ENCODE measurements at regions not wholly inside any gene's neighbourhood (a gene's known extent, or its start where the extent isn't known, plus 50 kb on each side); places are given as distances from the start of the nearest gene placed in this dataset.

DNA sequence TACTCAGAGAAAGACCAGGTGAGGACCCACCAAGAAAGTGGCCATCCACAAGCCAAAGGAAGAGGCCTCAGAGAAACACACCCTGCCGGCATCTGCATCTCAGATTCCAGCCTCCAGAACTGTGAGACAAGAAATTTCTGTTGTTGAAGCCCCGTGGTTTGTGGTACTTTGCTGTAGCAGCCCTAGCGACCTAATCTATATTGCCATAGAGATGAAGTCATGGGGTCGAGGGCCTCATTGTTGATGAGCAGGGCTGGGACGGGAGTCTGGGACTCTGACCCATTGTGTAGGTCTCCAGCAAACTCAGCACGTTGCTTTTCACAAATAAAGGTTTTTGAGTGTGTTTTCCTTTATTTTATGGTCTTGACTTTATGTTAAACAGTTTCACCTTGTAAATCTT, 174.9 kb downstream of the TNFSF13B start:
- ChIA-PET CTCF (no interaction called here), POLR2A (no interaction called here)
- no peaks in the 10 kb centered on the region for H3K9me2 ChIP-seq
- H3K36me3 ChIP-seq (replicated peaks in 1 of 2; ENCODE audit: control insufficient read depth in 1 of 2, insufficient read depth in 2 of 2, low read length in 1 of 2): no peaks in the 10 kb centered on the region
- H3K79me2 ChIP-seq (ENCODE audit: insufficient read depth): no peaks in the 10 kb centered on the region
- no peak overlapping the region for H3K4me2 ChIP-seq
- WGBS (ENCODE audit: low lambda C conversion rate): 10% methylated on average over 6 of the region's 6 CpGs
- H3K9ac ChIP-seq: no peak overlapping the region
- H3K27ac ChIP-seq (ENCODE audit: low read depth in 2 of 2, low read length in 1 of 2): no peak overlapping the region
- H3F3A ChIP-seq (replicated peaks; ENCODE audit: insufficient read depth): no peaks in the 10 kb centered on the region
- no peak for DNase-seq
- H3K4me1 ChIP-seq (ENCODE audit: control insufficient read depth in 1 of 2, insufficient read depth in 2 of 2, low read depth in 1 of 2, low read length in 1 of 2): no peaks in the 10 kb centered on the region
- H2AFZ ChIP-seq (ENCODE audit: low read depth): no peak overlapping the region
- H3K27me3 ChIP-seq (ENCODE audit: insufficient read depth): no peaks in the 10 kb centered on the region
- H3K9me3 ChIP-seq: no peaks in the 10 kb centered on the region
- TF ChIP-seq SIN3A (IDR thresholded peaks at IDR 0.05; ENCODE audit: borderline replicate concordance, low read depth, low read length) (no peak), TAF1 (IDR thresholded peaks at IDR 0.05; ENCODE audit: borderline replicate concordance, low read depth, low read length) (no peak), MEF2A (IDR thresholded peaks at IDR 0.05; ENCODE audit: borderline replicate concordance, low read depth) (no peak), ELF1 (IDR thresholded peaks at IDR 0.05) (no peak), FOXJ3 (CRISPR knock-in tag; IDR thresholded peaks at IDR 0.05) (no peak), GATA2 (CRISPR knock-in tag; IDR thresholded peaks at IDR 0.05) (no peak), CHD2 (IDR thresholded peaks at IDR 0.05; ENCODE audit: low read length, partially characterized antibody) (no peak), RAD21 (IDR thresholded peaks at IDR 0.05; ENCODE audit: low read length) (no peak), SMC3 (IDR thresholded peaks at IDR 0.05; ENCODE audit: low read depth, low read length) (no peak), NRF1 (IDR thresholded peaks at IDR 0.05; ENCODE audit: low read depth, low read length) (no peak), TEAD4 (IDR thresholded peaks at IDR 0.05; ENCODE audit: borderline replicate concordance, insufficient read depth) (no peak), MXI1 (IDR thresholded peaks at IDR 0.05; ENCODE audit: low read depth, low read length) (no peak), RXRA (IDR thresholded peaks at IDR 0.05; ENCODE audit: borderline replicate concordance, low read depth) (no peak)
- TF ChIP-seq, protein P1, sequence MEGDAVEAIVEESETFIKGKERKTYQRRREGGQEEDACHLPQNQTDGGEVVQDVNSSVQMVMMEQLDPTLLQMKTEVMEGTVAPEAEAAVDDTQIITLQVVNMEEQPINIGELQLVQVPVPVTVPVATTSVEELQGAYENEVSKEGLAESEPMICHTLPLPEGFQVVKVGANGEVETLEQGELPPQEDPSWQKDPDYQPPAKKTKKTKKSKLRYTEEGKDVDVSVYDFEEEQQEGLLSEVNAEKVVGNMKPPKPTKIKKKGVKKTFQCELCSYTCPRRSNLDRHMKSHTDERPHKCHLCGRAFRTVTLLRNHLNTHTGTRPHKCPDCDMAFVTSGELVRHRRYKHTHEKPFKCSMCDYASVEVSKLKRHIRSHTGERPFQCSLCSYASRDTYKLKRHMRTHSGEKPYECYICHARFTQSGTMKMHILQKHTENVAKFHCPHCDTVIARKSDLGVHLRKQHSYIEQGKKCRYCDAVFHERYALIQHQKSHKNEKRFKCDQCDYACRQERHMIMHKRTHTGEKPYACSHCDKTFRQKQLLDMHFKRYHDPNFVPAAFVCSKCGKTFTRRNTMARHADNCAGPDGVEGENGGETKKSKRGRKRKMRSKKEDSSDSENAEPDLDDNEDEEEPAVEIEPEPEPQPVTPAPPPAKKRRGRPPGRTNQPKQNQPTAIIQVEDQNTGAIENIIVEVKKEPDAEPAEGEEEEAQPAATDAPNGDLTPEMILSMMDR (IDR thresholded peaks at IDR 0.05): no peak
- TF ChIP-seq, protein P2, sequence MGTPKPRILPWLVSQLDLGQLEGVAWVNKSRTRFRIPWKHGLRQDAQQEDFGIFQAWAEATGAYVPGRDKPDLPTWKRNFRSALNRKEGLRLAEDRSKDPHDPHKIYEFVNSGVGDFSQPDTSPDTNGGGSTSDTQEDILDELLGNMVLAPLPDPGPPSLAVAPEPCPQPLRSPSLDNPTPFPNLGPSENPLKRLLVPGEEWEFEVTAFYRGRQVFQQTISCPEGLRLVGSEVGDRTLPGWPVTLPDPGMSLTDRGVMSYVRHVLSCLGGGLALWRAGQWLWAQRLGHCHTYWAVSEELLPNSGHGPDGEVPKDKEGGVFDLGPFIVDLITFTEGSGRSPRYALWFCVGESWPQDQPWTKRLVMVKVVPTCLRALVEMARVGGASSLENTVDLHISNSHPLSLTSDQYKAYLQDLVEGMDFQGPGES (IDR thresholded peaks at IDR 0.05; ENCODE audit: low read depth, low read length): no peak
- no peak overlapping the region for H3K4me3 ChIP-seq (ENCODE audit: low read depth in 2 of 2, low read length in 1 of 2)
- H4K20me1 ChIP-seq (ENCODE audit: insufficient read depth): no peaks in the 10 kb centered on the region

DNA sequence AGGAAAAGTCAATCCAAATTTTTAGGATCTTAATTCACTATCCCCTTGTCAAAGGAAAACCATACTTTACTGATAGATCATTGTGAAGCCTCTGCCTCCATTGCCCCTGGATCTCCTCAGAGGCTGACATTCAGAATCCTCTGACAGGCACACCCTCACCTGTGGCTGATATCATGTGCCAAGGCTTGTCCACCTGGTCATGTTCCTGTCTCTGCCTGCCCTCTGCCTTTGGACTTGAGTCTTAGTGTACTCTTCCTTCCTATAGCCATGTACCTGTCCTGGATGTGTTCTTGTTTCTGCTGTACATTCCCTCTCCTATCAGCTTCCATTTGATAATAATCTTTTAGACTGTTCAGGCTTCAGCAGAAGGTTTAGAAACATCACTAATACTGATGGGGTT, 179.4 kb downstream of the TNFSF13B start:
- Histone ChIP-seq H3K9me2 (no peaks in the 10 kb centered on the region), H3K4me1 (ENCODE audit: control insufficient read depth in 1 of 2, insufficient read depth in 2 of 2, low read depth in 1 of 2, low read length in 1 of 2) (no peaks in the 10 kb centered on the region), H3F3A (replicated peaks; ENCODE audit: insufficient read depth) (no peaks in the 10 kb centered on the region), H2AFZ (ENCODE audit: low read depth) (no peak overlapping the region), H3K9me3 (no peaks in the 10 kb centered on the region), H3K36me3 (replicated peaks in 1 of 2; ENCODE audit: control insufficient read depth in 1 of 2, insufficient read depth in 2 of 2, low read length in 1 of 2) (no peaks in the 10 kb centered on the region), H3K27ac (ENCODE audit: low read depth in 2 of 2, low read length in 1 of 2) (no peak overlapping the region), H4K20me1 (ENCODE audit: insufficient read depth) (no peaks in the 10 kb centered on the region), H3K9ac (no peak overlapping the region), H3K79me2 (ENCODE audit: insufficient read depth) (no peaks in the 10 kb centered on the region), H3K27me3 (ENCODE audit: insufficient read depth) (no peaks in the 10 kb centered on the region; the same call in 1 of the 2 replicates), H3K4me3 (ENCODE audit: low read depth in 2 of 2, low read length in 1 of 2) (no peak overlapping the region), H3K4me2 (no peak overlapping the region)
- DNase-seq: no peak
- POLR2A ChIA-PET: no interaction called here
- CTCF ChIA-PET: no interaction called here
- TF ChIP-seq, protein P3, sequence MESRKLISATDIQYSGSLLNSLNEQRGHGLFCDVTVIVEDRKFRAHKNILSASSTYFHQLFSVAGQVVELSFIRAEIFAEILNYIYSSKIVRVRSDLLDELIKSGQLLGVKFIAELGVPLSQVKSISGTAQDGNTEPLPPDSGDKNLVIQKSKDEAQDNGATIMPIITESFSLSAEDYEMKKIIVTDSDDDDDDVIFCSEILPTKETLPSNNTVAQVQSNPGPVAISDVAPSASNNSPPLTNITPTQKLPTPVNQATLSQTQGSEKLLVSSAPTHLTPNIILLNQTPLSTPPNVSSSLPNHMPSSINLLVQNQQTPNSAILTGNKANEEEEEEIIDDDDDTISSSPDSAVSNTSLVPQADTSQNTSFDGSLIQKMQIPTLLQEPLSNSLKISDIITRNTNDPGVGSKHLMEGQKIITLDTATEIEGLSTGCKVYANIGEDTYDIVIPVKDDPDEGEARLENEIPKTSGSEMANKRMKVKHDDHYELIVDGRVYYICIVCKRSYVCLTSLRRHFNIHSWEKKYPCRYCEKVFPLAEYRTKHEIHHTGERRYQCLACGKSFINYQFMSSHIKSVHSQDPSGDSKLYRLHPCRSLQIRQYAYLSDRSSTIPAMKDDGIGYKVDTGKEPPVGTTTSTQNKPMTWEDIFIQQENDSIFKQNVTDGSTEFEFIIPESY (IDR thresholded peaks at IDR 0.05; ENCODE audit: borderline replicate concordance, low read depth): no peak
- no peak for TF ChIP-seq TAF1 (IDR thresholded peaks at IDR 0.05; ENCODE audit: borderline replicate concordance, low read depth, low read length)
- TF ChIP-seq RFX5 (IDR thresholded peaks at IDR 0.05; ENCODE audit: low read length): no peak
- TF ChIP-seq, protein P1 (IDR thresholded peaks at IDR 0.05): no peak
- no peak for TF ChIP-seq FOXM1 (IDR thresholded peaks at IDR 0.05; ENCODE audit: low read depth)
- no peak for TF ChIP-seq EP300 (IDR thresholded peaks at IDR 0.05; ENCODE audit: borderline replicate concordance in 1 of 2, low read depth in 1 of 2, low read length in 1 of 2)
- TF ChIP-seq, protein P4, sequence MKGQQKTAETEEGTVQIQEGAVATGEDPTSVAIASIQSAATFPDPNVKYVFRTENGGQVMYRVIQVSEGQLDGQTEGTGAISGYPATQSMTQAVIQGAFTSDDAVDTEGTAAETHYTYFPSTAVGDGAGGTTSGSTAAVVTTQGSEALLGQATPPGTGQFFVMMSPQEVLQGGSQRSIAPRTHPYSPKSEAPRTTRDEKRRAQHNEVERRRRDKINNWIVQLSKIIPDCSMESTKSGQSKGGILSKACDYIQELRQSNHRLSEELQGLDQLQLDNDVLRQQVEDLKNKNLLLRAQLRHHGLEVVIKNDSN (IDR thresholded peaks at IDR 0.05; ENCODE audit: borderline replicate concordance, low read depth): no peak
- TF ChIP-seq, protein P5, sequence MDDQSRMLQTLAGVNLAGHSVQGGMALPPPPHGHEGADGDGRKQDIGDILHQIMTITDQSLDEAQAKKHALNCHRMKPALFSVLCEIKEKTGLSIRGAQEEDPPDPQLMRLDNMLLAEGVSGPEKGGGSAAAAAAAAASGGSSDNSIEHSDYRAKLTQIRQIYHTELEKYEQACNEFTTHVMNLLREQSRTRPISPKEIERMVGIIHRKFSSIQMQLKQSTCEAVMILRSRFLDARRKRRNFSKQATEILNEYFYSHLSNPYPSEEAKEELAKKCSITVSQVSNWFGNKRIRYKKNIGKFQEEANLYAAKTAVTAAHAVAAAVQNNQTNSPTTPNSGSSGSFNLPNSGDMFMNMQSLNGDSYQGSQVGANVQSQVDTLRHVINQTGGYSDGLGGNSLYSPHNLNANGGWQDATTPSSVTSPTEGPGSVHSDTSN (IDR thresholded peaks at IDR 0.05): no peak

All from SK-N-SH (cell line).